Amniotic epithelial cell (primary cell): ENCODE measurements at regions not wholly inside any gene's neighbourhood (a gene's known extent, or its start where the extent isn't known, plus 50 kb on each side); places are given as distances from the start of the nearest gene placed in this dataset.

ENCODE experiments used
- DNase-seq: peaks from one replicate; pipeline ENCODE4 v3.0.0-alpha.2; 2010; ENCODE audit warnings: low read depth

GRCh38 chr2:19748073-19748375 is 153.8 kb downstream of the TTC32 start:
- no peak for DNase-seq

GRCh38 chr2:19747310-19748072 is 154.3 kb downstream of the TTC32 start:
- DNase-seq, result peak; percentile 45

- DNase-seq, result no peak
These were observed 155.0 kb downstream of the TTC32 start for GRCh38 chr2:19746611-19747309.

- DNase-seq, result no peak
These were observed 155.6 kb downstream of the TTC32 start for GRCh38 chr2:19746137-19746600.

- DNase-seq, result no peak
These were observed 156.3 kb downstream of the TTC32 start for GRCh38 chr2:19745318-19746136.

GRCh38 chr2:19744456-19745199 is 157.2 kb downstream of the TTC32 start:
- no peak for DNase-seq

GRCh38 chr2:19743641-19744040 is 158.1 kb downstream of the TTC32 start:
- DNase-seq, result no peak

- DNase-seq, result no peak
These were observed 158.9 kb downstream of the TTC32 start for GRCh38 chr2:19742872-19743271.

- DNase-seq, result no peak
These were observed 162.5 kb downstream of the TTC32 start for GRCh38 chr2:19739256-19739655.

- DNase-seq, result no peak
These were observed 163.1 kb downstream of the TTC32 start for GRCh38 chr2:19738707-19739106.

GRCh38 chr2:19736191-19736831 is 165.5 kb downstream of the TTC32 start:
- no peak for DNase-seq

- peak; percentile 85 for DNase-seq
These were observed 167.8 kb downstream of the TTC32 start for GRCh38 chr2:19733951-19734425.

- no peak for DNase-seq
These were observed 168.4 kb downstream of the TTC32 start for GRCh38 chr2:19733390-19733789.

- DNase-seq, result no peak
These were observed 169.5 kb downstream of the TTC32 start for GRCh38 chr2:19732255-19732654.

GRCh38 chr2:19731515-19731914 is 170.3 kb downstream of the TTC32 start:
- DNase-seq, result no peak

- no peak for DNase-seq
These were observed 170.7 kb downstream of the TTC32 start for GRCh38 chr2:19731037-19731436.

- DNase-seq, result no peak
These were observed 173.7 kb downstream of the TTC32 start for GRCh38 chr2:19728125-19728524.

- DNase-seq, result no peak
These were observed 176.4 kb downstream of the TTC32 start for GRCh38 chr2:19725392-19725791.

- DNase-seq, result no peak
These were observed 178.8 kb downstream of the TTC32 start for GRCh38 chr2:19723021-19723420.

GRCh38 chr2:19722531-19722971 is 179.2 kb downstream of the TTC32 start:
- DNase-seq, result no peak

- no peak for DNase-seq
These were observed 181.5 kb downstream of the TTC32 start for GRCh38 chr2:19720306-19720705.
